A673 (cell line): ENCODE measurements at regions not wholly inside any gene's neighbourhood (a gene's known extent, or its start where the extent isn't known, plus 50 kb on each side); places are given as distances from the start of the nearest gene placed in this dataset.

Experiments used
- BruUV-seq: library from RNA; stranded (reverse); fragments of 400-500 nt; replicated peaks from 2 replicates; lab custom pipeline; 2021; lab: Mats Ljungman, UMichigan
- CTCF ChIA-PET: fragments of 300-600 bp; sonication (Branson Sonifier 250); formaldehyde crosslinking; loops from one replicate; lab custom pipeline; 2022; ENCODE audit warnings: antibody characterized with exemption; lab: Charles Lee
- POLR2A ChIA-PET: fragments of 300-600 bp; sonication (Branson Sonifier 250); formaldehyde crosslinking; loops from one replicate; lab custom pipeline; 2022; ENCODE audit warnings: antibody characterized with exemption; ENCODE audit not compliant: low non-redundant PET; lab: Charles Lee
- DNase-seq: peaks from one replicate; pipeline ENCODE4 v3.0.0-alpha.2; 2015; ENCODE audit warnings: low spot score
- H3K27ac ChIP-seq: fragments of 200-600 bp; sonication (generic); 2 replicates; pipeline ENCODE4 v1.5.1; 2016; ENCODE audit warnings: mixed run types, low read depth, mild to moderate bottlenecking, mixed read lengths, antibody characterized with exemption, low read length; ENCODE audit not compliant: poor library complexity, severe bottlenecking
- H3K27me3 ChIP-seq: fragments of 200-600 bp; sonication (generic); replicated peaks from 2 replicates; pipeline ENCODE4 v1.6.1; 2017; ENCODE audit warnings: mixed run types, low read depth, mild to moderate bottlenecking, mixed read lengths, antibody characterized with exemption, low read length; ENCODE audit not compliant: insufficient read depth, poor library complexity
- H3K36me3 ChIP-seq: fragments of 200-600 bp; sonication (generic); 2 replicates; pipeline ENCODE4 v1.6.1; 2016; ENCODE audit warnings: mixed run types, mild to moderate bottlenecking, mixed read lengths, antibody characterized with exemption, low read length; ENCODE audit not compliant: insufficient read depth, poor library complexity, severe bottlenecking
- H3K4me1 ChIP-seq: fragments of 200-600 bp; sonication (generic); 2 replicates; pipeline ENCODE4 v1.6.1; 2017; ENCODE audit warnings: mixed run types, mild to moderate bottlenecking, mixed read lengths, antibody characterized with exemption, low read length; ENCODE audit not compliant: insufficient read depth, poor library complexity, severe bottlenecking
- H3K4me3 ChIP-seq: fragments of 200-600 bp; sonication (generic); 2 replicates; pipeline ENCODE4 v1.5.1; 2016; ENCODE audit warnings: low read depth, mixed run types, mild to moderate bottlenecking, mixed read lengths, low read length; ENCODE audit not compliant: poor library complexity, severe bottlenecking
- H3K9me3 ChIP-seq: fragments of 200-600 bp; sonication (generic); 2 replicates; pipeline ENCODE4 v1.6.1; 2016; ENCODE audit warnings: mixed run types, low read depth, mild to moderate bottlenecking, mixed read lengths, antibody characterized with exemption, low read length; ENCODE audit not compliant: poor library complexity, severe bottlenecking
- CTCF ChIP-seq: fragments of 300-800, 200-600 bp; sonication (generic); conservative IDR thresholded peaks from 2 replicates; pipeline ENCODE4 v1.5.1; 2017; ENCODE audit warnings: low read depth, mild to moderate bottlenecking, antibody characterized with exemption, low read length, moderate library complexity, mixed read lengths
- EZH2 ChIP-seq: fragments of 200-600 bp; sonication (generic); IDR thresholded peaks from 2 replicates; pipeline ENCODE4 v1.6.1; 2017; ENCODE audit warnings: borderline replicate concordance, low read depth, mild to moderate bottlenecking, mixed read lengths, antibody characterized with exemption, low read length; ENCODE audit not compliant: poor library complexity, severe bottlenecking
- intact Hi-C: fragments of 100-400 bp; cut with micrococcal nuclease; formaldehyde crosslinking; loops from one replicate; pipeline ENCODE4 v1.10.0; 2022; ENCODE audit not compliant: unreplicated experiment

GRCh38 chr15:77698481-77698880 is 65.8 kb upstream of the LINGO1 start:
- H3K4me1 ChIP-seq, result no peaks in the 10 kb centered on the region
- no peak for TF ChIP-seq CTCF
- no peak for TF ChIP-seq EZH2
- intact Hi-C loops, result no loop called here
- no peaks in the 10 kb centered on the region for H3K36me3 ChIP-seq
- DNase-seq, result no peak
- no peak overlapping the region for H3K4me3 ChIP-seq
- ChIA-PET POLR2A (no interaction called here), CTCF (no interaction called here)
- no peaks in the 10 kb centered on the region for H3K9me3 ChIP-seq
- no TSS peak for BruUV-seq
- H3K27me3 ChIP-seq, result no peaks in the 10 kb centered on the region
- H3K27ac ChIP-seq, result no peak overlapping the region

GRCh38 chr15:77697893-77698292 is 65.2 kb upstream of the LINGO1 start:
- CTCF ChIA-PET, result no interaction called here
- intact Hi-C loops, result no loop called here
- no peaks in the 10 kb centered on the region for H3K27me3 ChIP-seq
- DNase-seq, result no peak
- POLR2A ChIA-PET, result no interaction called here
- TF ChIP-seq EZH2, result no peak
- BruUV-seq, result no TSS peak
- no peaks in the 10 kb centered on the region for H3K4me1 ChIP-seq
- H3K36me3 ChIP-seq, result no peaks in the 10 kb centered on the region
- no peak overlapping the region for H3K4me3 ChIP-seq
- no peak overlapping the region for H3K27ac ChIP-seq
- no peaks in the 10 kb centered on the region for H3K9me3 ChIP-seq

- intact Hi-C loops, result no loop called here
- H3K27me3 ChIP-seq, result no peaks in the 10 kb centered on the region
- DNase-seq, result no peak
- H3K27ac ChIP-seq, result no peak overlapping the region
- no peaks in the 10 kb centered on the region for H3K36me3 ChIP-seq
- H3K4me3 ChIP-seq, result no peak overlapping the region
- TF ChIP-seq EZH2 (no peak), CTCF (no peak)
- no peaks in the 10 kb centered on the region for H3K4me1 ChIP-seq
- ChIA-PET CTCF (no interaction called here), POLR2A (no interaction called here)
- no TSS peak for BruUV-seq
- H3K9me3 ChIP-seq, result no peaks in the 10 kb centered on the region
These were observed 64.2 kb upstream of the LINGO1 start for GRCh38 chr15:77696871-77697270.

- POLR2A ChIA-PET, result no interaction called here
- H3K36me3 ChIP-seq, result no peaks in the 10 kb centered on the region
- CTCF ChIA-PET, result no interaction called here
- no peak overlapping the region for H3K4me3 ChIP-seq
- H3K27me3 ChIP-seq, result no peaks in the 10 kb centered on the region
- intact Hi-C loops, result no loop called here
- no peak overlapping the region for H3K27ac ChIP-seq
- TF ChIP-seq EZH2 (no peak), CTCF (no peak)
- H3K4me1 ChIP-seq, result no peaks in the 10 kb centered on the region
- no peaks in the 10 kb centered on the region for H3K9me3 ChIP-seq
- no TSS peak for BruUV-seq
- no peak for DNase-seq
These were observed 63.4 kb upstream of the LINGO1 start for GRCh38 chr15:77695961-77696582.
